ENCODE measurements at regions not wholly inside any gene's neighbourhood (a gene's known extent, or its start where the extent isn't known, plus 50 kb on each side); places are given as distances from the start of the nearest gene placed in this dataset.
"Not testable (repeated sequence)": the region's sequence is repeated elsewhere in the genome, so short reads cannot be mapped to it uniquely, and the experiment has no call there.

GRCh38 chr4:150015910-150016309 is 62.3 kb upstream of the DCLK2 start:
- TF ChIP-seq POLR2A, EP300 (IDR thresholded peaks at IDR 0.05): not testable (repeated sequence)
- TF ChIP-seq, protein P1, sequence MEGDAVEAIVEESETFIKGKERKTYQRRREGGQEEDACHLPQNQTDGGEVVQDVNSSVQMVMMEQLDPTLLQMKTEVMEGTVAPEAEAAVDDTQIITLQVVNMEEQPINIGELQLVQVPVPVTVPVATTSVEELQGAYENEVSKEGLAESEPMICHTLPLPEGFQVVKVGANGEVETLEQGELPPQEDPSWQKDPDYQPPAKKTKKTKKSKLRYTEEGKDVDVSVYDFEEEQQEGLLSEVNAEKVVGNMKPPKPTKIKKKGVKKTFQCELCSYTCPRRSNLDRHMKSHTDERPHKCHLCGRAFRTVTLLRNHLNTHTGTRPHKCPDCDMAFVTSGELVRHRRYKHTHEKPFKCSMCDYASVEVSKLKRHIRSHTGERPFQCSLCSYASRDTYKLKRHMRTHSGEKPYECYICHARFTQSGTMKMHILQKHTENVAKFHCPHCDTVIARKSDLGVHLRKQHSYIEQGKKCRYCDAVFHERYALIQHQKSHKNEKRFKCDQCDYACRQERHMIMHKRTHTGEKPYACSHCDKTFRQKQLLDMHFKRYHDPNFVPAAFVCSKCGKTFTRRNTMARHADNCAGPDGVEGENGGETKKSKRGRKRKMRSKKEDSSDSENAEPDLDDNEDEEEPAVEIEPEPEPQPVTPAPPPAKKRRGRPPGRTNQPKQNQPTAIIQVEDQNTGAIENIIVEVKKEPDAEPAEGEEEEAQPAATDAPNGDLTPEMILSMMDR (IDR thresholded peaks at IDR 0.05) = not testable (repeated sequence)
